ENCODE measurements at regions not wholly inside any gene's neighbourhood (a gene's known extent, or its start where the extent isn't known, plus 50 kb on each side); places are given as distances from the start of the nearest gene placed in this dataset.

DNA sequence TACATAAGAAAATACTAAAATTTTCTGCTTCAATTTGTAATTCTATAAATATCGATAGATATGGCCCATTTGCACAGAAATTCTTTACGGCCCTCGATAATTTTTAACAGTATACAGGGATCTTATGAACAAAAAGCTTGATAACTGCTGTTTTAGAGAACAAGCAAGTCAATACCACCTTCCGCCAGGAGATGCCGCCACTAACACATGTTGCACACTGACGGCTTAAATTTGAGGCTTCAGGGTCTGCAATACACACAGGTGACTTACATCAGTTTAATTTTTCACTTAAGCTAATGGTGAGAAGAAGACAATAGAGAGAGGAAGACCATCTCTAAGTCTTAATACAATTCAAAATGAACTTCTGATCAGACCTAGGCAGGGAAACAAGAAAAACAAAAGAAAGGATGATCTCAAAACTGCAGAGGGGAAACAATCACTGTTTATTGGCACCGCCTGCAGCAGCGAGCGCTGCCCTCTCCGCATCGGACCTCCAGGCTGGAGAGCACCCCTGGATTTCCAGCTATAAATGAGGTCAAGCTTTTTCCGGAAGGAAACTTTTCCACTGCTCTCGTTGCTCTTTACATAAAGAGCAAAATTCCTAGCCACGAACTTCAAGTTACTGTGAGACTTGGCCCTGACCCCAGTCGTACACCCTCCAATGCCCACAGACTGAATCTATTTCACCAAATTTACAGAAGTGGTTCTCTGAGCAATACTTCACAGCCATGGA lies 53.9 kb downstream of the OTOR start:
- peak in 2 of 3 donors; percentile 8 to 18 for DNase-seq
- TF ChIP-seq, protein P1, sequence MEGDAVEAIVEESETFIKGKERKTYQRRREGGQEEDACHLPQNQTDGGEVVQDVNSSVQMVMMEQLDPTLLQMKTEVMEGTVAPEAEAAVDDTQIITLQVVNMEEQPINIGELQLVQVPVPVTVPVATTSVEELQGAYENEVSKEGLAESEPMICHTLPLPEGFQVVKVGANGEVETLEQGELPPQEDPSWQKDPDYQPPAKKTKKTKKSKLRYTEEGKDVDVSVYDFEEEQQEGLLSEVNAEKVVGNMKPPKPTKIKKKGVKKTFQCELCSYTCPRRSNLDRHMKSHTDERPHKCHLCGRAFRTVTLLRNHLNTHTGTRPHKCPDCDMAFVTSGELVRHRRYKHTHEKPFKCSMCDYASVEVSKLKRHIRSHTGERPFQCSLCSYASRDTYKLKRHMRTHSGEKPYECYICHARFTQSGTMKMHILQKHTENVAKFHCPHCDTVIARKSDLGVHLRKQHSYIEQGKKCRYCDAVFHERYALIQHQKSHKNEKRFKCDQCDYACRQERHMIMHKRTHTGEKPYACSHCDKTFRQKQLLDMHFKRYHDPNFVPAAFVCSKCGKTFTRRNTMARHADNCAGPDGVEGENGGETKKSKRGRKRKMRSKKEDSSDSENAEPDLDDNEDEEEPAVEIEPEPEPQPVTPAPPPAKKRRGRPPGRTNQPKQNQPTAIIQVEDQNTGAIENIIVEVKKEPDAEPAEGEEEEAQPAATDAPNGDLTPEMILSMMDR (IDR thresholded peaks at IDR 0.05) = peak; percentile 86

DNA sequence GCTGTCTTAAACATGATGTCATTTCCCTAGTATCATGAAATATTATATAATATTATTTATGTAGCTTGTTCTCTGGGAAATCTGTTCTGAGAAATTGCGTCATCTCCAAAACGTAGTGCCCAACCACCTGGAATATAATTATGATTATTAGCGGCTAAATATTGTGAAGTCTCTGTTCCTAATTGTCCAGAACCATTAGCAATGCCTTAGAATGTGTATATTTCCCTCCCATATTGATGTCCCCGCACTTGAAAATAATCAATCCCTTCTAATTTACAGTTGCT lies 54.4 kb downstream of the OTOR start:
- Mint-ChIP-seq H3K9me3 (no peaks in the 10 kb centered on the region), H3K36me3 (no peaks in the 10 kb centered on the region), H3K27ac (no peak overlapping the region), H3K27me3 (ENCODE audit: low read depth in 3 of 3) (peaks cover 1 to 18% (median 18%) of the 10 kb centered on the region in 3 donors), H3K4me3 (no peak overlapping the region), H3K4me1 (no peaks in the 10 kb centered on the region)
- Histone ChIP-seq H3K4me1 (ENCODE audit: control insufficient read depth in 1 of 2, insufficient read depth in 2 of 2, low read length in 2 of 2) (no peaks in the 10 kb centered on the region), H3K79me2 (ENCODE audit: insufficient read depth, low read length) (no peaks in the 10 kb centered on the region), H3K36me3 (replicated peaks in 1 of 2; ENCODE audit: control insufficient read depth in 1 of 2, insufficient read depth in 2 of 2, low read length in 2 of 2) (no peaks in the 10 kb centered on the region), H3K27me3 (ENCODE audit: control insufficient read depth in 2 of 2, insufficient read depth in 2 of 2, low read length in 2 of 2) (peaks cover 0 to 2% of the 10 kb centered on the region in 2 donors), H3K9ac (ENCODE audit: insufficient read depth, low read length, poor library complexity, severe bottlenecking) (no peak overlapping the region), H3K4me2 (replicated peaks; ENCODE audit: extremely low read depth, low read length, poor library complexity, severe bottlenecking) (no peak overlapping the region), H2AFZ (ENCODE audit: insufficient read depth, low read depth, low read length, poor library complexity, severe bottlenecking) (no peak overlapping the region), H3K9me3 (replicated peaks in 1 of 2; ENCODE audit: control insufficient read depth in 1 of 2, insufficient read depth in 1 of 2, low read length in 2 of 2) (no peaks in the 10 kb centered on the region), H3K4me3 (replicated peaks in 1 of 3; ENCODE audit: low read depth in 2 of 3, low read length in 3 of 3) (no peak overlapping the region), H3K27ac (ENCODE audit: low read depth in 1 of 2, low read length in 2 of 2) (no peak overlapping the region), H4K20me1 (ENCODE audit: insufficient read depth, low read length) (no peaks in the 10 kb centered on the region)
- DNase-seq = no peak
- WGBS (ENCODE audit: insufficient coverage) = no CpG with 5 or more reads among the region's 4 CpGs
- TF ChIP-seq, protein P1 (IDR thresholded peaks at IDR 0.05) = no peak
- intact Hi-C loops (cut with micrococcal nuclease) = loop anchor here in 1 of 2 donors (5.0 kb wide), 1 partner anchor 630 kb away; no protein-coding TSS in a partner anchor

More for the DNA sequence above, 53.9 kb downstream of the OTOR start:
- intact Hi-C loops (cut with micrococcal nuclease) = loop anchor here in 1 of 2 donors (5.0 kb wide), 1 partner anchor 630 kb away; no protein-coding TSS in a partner anchor
- H3K4me3 ChIP-seq (replicated peaks in 1 of 3; ENCODE audit: low read depth in 2 of 3, low read length in 3 of 3) = no peak overlapping the region
- no peaks in the 10 kb centered on the region for H3K9me3 Mint-ChIP-seq
- H4K20me1 ChIP-seq (ENCODE audit: insufficient read depth, low read length) = no peaks in the 10 kb centered on the region
- peaks cover 0 to 2% of the 10 kb centered on the region in 2 donors for H3K27me3 ChIP-seq (ENCODE audit: control insufficient read depth in 2 of 2, insufficient read depth in 2 of 2, low read length in 2 of 2)
- H3K4me1 Mint-ChIP-seq = no peaks in the 10 kb centered on the region
- H3K4me3 Mint-ChIP-seq = no peak overlapping the region
- no peaks in the 10 kb centered on the region for H3K36me3 ChIP-seq (replicated peaks in 1 of 2; ENCODE audit: control insufficient read depth in 1 of 2, insufficient read depth in 2 of 2, low read length in 2 of 2)
- H2AFZ ChIP-seq (ENCODE audit: insufficient read depth, low read depth, low read length, poor library complexity, severe bottlenecking) = no peak overlapping the region
- H3K27me3 Mint-ChIP-seq (ENCODE audit: low read depth in 3 of 3) = peaks cover 1 to 15% (median 14%) of the 10 kb centered on the region in 3 donors
- H3K27ac ChIP-seq (ENCODE audit: low read depth in 1 of 2, low read length in 2 of 2) = no peak overlapping the region
- H3K36me3 Mint-ChIP-seq = no peaks in the 10 kb centered on the region
- H3K79me2 ChIP-seq (ENCODE audit: insufficient read depth, low read length) = no peaks in the 10 kb centered on the region
- H3K4me1 ChIP-seq (ENCODE audit: control insufficient read depth in 1 of 2, insufficient read depth in 2 of 2, low read length in 2 of 2) = no peaks in the 10 kb centered on the region
- no peak overlapping the region for H3K4me2 ChIP-seq (replicated peaks; ENCODE audit: extremely low read depth, low read length, poor library complexity, severe bottlenecking)
- H3K9ac ChIP-seq (ENCODE audit: insufficient read depth, low read length, poor library complexity, severe bottlenecking) = no peak overlapping the region
- H3K9me3 ChIP-seq (replicated peaks in 1 of 2; ENCODE audit: control insufficient read depth in 1 of 2, insufficient read depth in 1 of 2, low read length in 2 of 2) = no peaks in the 10 kb centered on the region
- no peak overlapping the region for H3K27ac Mint-ChIP-seq
- 68% methylated on average over 9 of the region's 15 CpGs for WGBS (ENCODE audit: insufficient coverage)

Data from CD14-positive monocyte (primary cell).